ENCODE measurements at regions not wholly inside any gene's neighbourhood (a gene's known extent, or its start where the extent isn't known, plus 50 kb on each side); places are given as distances from the start of the nearest gene placed in this dataset.

DNA sequence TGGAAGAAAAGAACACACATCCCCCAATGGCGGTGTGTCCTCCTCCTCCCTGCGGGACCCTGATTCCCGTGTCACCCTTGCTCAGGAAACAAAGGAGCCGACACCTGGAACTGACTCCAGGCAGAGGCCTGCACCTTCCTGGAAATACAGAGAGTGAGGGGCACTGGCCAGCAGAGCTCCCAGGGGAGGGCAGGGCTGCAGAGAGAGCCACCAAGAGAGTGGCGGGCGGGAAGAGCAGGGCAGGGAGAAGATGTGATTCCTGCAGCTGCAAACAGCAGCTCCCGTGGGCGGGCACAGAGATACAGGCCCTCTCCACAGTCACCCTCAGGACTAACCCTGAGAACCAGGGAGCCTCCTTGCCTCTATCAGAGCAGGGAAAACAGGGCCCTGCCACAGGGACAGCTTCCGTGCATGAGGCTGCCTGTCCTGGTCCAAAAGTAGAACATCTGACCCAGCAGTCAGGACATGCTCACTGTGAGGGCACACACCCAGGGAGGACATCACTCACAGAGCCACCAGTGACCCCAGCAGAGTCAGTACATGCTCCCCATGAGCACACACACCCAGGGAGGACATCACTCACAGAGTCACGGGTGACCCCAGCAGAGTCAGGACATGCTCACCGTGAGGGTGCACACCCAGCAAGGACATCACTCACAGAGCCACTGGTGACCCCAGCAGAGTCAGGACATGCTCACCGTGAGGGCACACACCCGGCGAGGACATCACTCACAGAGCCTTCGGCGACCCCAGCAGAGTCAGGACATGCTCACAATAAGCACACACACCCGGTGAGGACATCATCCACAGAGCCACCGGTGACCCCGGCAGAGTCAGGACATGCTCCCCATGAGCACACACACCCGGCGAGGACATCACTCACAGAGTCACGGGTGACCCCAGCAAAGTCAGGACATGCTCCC, 193.1 kb downstream of the DLL1 start:
- FAIRE-seq: no peak
- DNase-seq (ENCODE audit: insufficient read length, low spot score): no peak
- TF ChIP-seq POLR2A (IDR thresholded peaks at IDR 0.05; ENCODE audit: low read depth, low read length) (no peak), POU2F2 (IDR thresholded peaks at IDR 0.05; ENCODE audit: low read depth, low read length) (no peak), TAF1 (IDR thresholded peaks at IDR 0.05; ENCODE audit: low read depth, low read length) (no peak), SPI1 (IDR thresholded peaks at IDR 0.05; ENCODE audit: low read depth, low read length) (no peak), POLR2AphosphoS5 (IDR thresholded peaks at IDR 0.05; ENCODE audit: low read depth, low read length) (no peak), PAX5 (IDR thresholded peaks at IDR 0.05; ENCODE audit: insufficient read depth, low read length, severe bottlenecking) (no peak)

GRCh38 chr6:170096803-170097504, 193.9 kb downstream of the DLL1 start:
- TF ChIP-seq SPI1 (IDR thresholded peaks at IDR 0.05; ENCODE audit: low read depth, low read length) (no peak), TAF1 (IDR thresholded peaks at IDR 0.05; ENCODE audit: low read depth, low read length) (no peak), POLR2AphosphoS5 (IDR thresholded peaks at IDR 0.05; ENCODE audit: low read depth, low read length) (no peak), POU2F2 (IDR thresholded peaks at IDR 0.05; ENCODE audit: low read depth, low read length) (no peak), POLR2A (IDR thresholded peaks at IDR 0.05; ENCODE audit: low read depth, low read length) (no peak), PAX5 (IDR thresholded peaks at IDR 0.05; ENCODE audit: insufficient read depth, low read length, severe bottlenecking) (no peak)
- FAIRE-seq (no peak), DNase-seq (ENCODE audit: insufficient read length, low spot score) (no peak)

DNA sequence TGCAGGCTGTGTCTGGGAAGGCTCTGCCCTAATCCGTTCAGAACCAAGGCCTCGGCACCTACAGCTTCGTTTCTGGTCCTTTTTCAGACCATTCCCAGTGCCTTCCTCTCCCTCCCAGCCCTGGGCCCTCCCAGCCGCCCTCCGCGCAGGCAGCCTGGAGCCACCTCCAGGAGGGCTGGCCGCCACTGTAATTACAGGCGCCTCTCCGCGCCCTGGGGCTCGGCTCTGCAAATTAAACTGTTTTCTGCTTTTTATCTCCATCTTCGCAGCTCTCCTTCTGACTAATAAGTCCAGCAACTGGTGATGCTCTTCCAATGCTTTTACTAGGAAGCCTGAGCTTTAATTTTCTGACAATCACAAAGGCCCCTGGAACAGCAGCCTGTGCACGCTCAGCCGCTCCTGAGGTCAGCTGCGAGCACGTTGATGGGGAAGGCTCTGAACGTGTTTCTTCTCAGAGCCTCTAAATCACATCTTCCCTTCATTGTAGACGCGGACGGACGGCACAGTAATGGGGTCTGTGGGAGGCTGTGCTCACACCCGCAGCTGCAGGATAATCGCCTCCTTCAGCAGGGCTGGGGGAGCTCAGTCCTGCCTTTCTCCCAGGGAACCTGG, 194.6 kb downstream of the DLL1 start:
- TF ChIP-seq PAX5 (IDR thresholded peaks at IDR 0.05; ENCODE audit: insufficient read depth, low read length, severe bottlenecking) (no peak), POU2F2 (IDR thresholded peaks at IDR 0.05; ENCODE audit: low read depth, low read length) (no peak), SPI1 (IDR thresholded peaks at IDR 0.05; ENCODE audit: low read depth, low read length) (no peak), POLR2A (IDR thresholded peaks at IDR 0.05; ENCODE audit: low read depth, low read length) (no peak), POLR2AphosphoS5 (IDR thresholded peaks at IDR 0.05; ENCODE audit: low read depth, low read length) (no peak), TAF1 (IDR thresholded peaks at IDR 0.05; ENCODE audit: low read depth, low read length) (no peak)
- no peak for FAIRE-seq
- no peak for DNase-seq (ENCODE audit: insufficient read length, low spot score)

- FAIRE-seq: no peak
- no peak for TF ChIP-seq POU2F2 (IDR thresholded peaks at IDR 0.05; ENCODE audit: low read depth, low read length)
- TF ChIP-seq TAF1 (IDR thresholded peaks at IDR 0.05; ENCODE audit: low read depth, low read length): no peak
- no peak for TF ChIP-seq POLR2A (IDR thresholded peaks at IDR 0.05; ENCODE audit: low read depth, low read length)
- TF ChIP-seq PAX5 (IDR thresholded peaks at IDR 0.05; ENCODE audit: insufficient read depth, low read length, severe bottlenecking): no peak
- TF ChIP-seq POLR2AphosphoS5 (IDR thresholded peaks at IDR 0.05; ENCODE audit: low read depth, low read length): no peak
- no peak for TF ChIP-seq SPI1 (IDR thresholded peaks at IDR 0.05; ENCODE audit: low read depth, low read length)
- no peak for DNase-seq (ENCODE audit: insufficient read length, low spot score)
Observed at GRCh38 chr6:170095273-170095981, 195.5 kb downstream of the DLL1 start.

DNA sequence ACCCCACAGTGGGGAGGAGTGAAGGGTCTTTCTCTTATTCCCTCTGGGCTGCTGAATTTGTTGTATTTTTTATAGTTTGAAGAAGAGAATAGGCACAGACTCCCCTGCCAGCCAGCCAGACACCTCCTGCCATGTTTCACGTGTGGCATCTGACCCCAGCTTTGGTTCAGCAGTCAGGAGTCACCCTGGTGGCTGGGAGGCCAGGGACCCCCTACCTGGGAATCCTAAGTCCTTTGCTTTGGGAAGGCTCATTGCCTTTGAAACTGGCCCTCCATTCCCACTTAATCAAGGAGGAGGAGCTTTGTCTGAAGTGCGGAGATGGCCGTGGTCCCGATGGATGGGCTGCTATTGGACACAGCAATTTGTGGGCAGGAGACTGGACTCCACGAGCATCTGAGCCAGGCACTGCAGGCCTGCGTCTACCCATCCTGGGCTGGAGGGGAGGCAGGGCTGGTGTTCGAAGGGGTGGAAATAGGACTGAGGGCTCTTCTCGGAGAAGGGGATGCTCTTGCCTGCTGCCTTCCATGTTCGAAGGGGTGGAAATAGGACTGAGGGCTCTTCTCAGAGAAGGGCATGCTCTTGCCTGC, 196.1 kb downstream of the DLL1 start:
- FAIRE-seq: no peak

DNA sequence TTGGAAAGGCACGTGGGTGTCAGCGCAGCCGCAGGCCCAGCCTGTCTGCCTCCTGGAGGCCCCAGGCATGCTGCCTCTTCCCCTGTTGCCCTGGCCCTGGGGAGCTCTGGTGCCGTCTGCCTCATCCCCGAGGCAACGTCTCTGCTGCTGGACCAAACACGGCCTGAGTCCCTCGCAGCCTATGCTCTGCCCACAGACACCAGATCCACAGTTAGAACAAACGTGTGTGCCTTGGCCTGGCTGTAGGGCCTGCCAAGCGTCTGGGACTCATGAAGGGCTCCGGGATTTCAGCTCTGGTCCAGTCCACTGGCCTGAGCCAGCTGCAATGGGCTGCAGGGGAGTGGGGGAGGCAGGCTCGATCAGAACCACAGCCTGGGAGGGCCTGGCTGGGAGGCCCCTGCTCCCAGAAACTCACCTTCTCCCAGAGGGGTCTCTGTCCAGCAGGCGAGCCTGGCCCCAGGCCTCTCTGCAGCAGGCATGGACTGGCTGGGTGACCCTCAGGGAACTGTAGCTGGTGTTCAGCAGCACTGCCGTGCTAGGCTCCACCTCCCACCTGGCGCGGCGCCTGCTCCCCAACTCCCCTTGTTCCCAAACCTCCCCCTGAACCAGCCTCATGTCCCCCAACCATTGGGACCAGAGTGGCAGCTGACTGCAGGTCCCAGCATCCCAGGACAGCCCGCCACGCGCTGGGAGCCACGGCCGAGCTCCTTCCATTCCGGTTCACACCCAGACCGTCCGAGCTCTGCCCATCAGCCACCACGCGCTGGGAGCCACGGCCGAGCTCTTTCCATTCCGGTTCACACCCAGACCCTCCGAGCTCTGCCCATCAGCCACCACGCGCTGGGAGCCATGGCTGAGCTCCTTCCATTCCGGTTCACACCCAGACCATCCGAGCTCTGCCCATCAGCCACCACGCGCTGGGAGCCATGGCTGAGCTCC, 197.0 kb downstream of the DLL1 start:
- no peak for DNase-seq (ENCODE audit: insufficient read length, low spot score)

More for the DNA sequence above, 196.1 kb downstream of the DLL1 start:
- TF ChIP-seq POU2F2 (IDR thresholded peaks at IDR 0.05; ENCODE audit: low read depth, low read length) (no peak), POLR2AphosphoS5 (IDR thresholded peaks at IDR 0.05; ENCODE audit: low read depth, low read length) (no peak), PAX5 (IDR thresholded peaks at IDR 0.05; ENCODE audit: insufficient read depth, low read length, severe bottlenecking) (no peak), SPI1 (IDR thresholded peaks at IDR 0.05; ENCODE audit: low read depth, low read length) (no peak), TAF1 (IDR thresholded peaks at IDR 0.05; ENCODE audit: low read depth, low read length) (no peak), POLR2A (IDR thresholded peaks at IDR 0.05; ENCODE audit: low read depth, low read length) (no peak)
- no peak for DNase-seq (ENCODE audit: insufficient read length, low spot score)

DNA sequence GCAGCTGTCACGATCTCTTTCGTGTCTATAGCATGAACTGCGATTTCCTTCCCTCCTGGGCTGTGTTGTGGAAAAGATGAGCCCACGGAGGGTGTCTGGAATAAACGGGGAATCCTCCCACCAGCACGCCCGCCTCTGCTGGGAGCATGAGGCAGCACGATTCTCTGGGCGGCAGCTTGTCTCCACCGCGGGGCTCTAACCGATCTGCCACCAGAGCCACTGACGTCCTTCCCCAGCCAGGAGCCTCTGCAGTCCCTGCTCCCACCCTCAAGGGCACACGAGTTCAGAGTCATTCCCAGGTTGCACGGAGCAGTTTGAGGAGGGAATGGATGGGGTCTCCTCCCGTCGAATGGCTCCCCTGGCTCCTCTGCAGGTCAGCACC, 197.6 kb downstream of the DLL1 start:
- FAIRE-seq (no peak), DNase-seq (ENCODE audit: insufficient read length, low spot score) (no peak)
- TF ChIP-seq POLR2A (IDR thresholded peaks at IDR 0.05; ENCODE audit: low read depth, low read length): no peak
- no peak for TF ChIP-seq POLR2AphosphoS5 (IDR thresholded peaks at IDR 0.05; ENCODE audit: low read depth, low read length)
- no peak for TF ChIP-seq SPI1 (IDR thresholded peaks at IDR 0.05; ENCODE audit: low read depth, low read length)
- TF ChIP-seq PAX5 (IDR thresholded peaks at IDR 0.05; ENCODE audit: insufficient read depth, low read length, severe bottlenecking): no peak
- TF ChIP-seq POU2F2 (IDR thresholded peaks at IDR 0.05; ENCODE audit: low read depth, low read length): no peak
- no peak for TF ChIP-seq TAF1 (IDR thresholded peaks at IDR 0.05; ENCODE audit: low read depth, low read length)

More for the DNA sequence above, 197.0 kb downstream of the DLL1 start:
- TF ChIP-seq POU2F2 (IDR thresholded peaks at IDR 0.05; ENCODE audit: low read depth, low read length): no peak
- no peak for TF ChIP-seq SPI1 (IDR thresholded peaks at IDR 0.05; ENCODE audit: low read depth, low read length)
- no peak for TF ChIP-seq POLR2AphosphoS5 (IDR thresholded peaks at IDR 0.05; ENCODE audit: low read depth, low read length)
- no peak for TF ChIP-seq PAX5 (IDR thresholded peaks at IDR 0.05; ENCODE audit: insufficient read depth, low read length, severe bottlenecking)
- no peak for TF ChIP-seq POLR2A (IDR thresholded peaks at IDR 0.05; ENCODE audit: low read depth, low read length)
- no peak for TF ChIP-seq TAF1 (IDR thresholded peaks at IDR 0.05; ENCODE audit: low read depth, low read length)
- FAIRE-seq: no peak
